Smooth muscle cell (in vitro differentiated cells): ENCODE measurements at regions not wholly inside any gene's neighbourhood (a gene's known extent, or its start where the extent isn't known, plus 50 kb on each side); places are given as distances from the start of the nearest gene placed in this dataset.

Source experiments
- DNase-seq: peaks from one replicate; lab custom pipeline; 2025; ENCODE audit not compliant: unreplicated experiment; lab: John Stamatoyannopoulos, UW
- H2AFZ ChIP-seq: fragments of 200-600 bp; sonication (generic); 2 replicates; pipeline ENCODE4 v1.6.0; 2016; ENCODE audit warnings: antibody characterized with exemption, low read depth, mild to moderate bottlenecking
- H3F3A ChIP-seq: fragments of 200-600 bp; sonication (generic); 2 replicates; pipeline ENCODE4 v1.6.0; 2017; ENCODE audit warnings: antibody characterized with exemption, low read depth
- H3K27ac ChIP-seq: fragments of 200-600 bp; sonication (generic); 2 replicates; pipeline ENCODE4 v1.5.1; 2016; ENCODE audit warnings: low read depth, mild to moderate bottlenecking
- H3K27me3 ChIP-seq: fragments of 200-600 bp; sonication (generic); 2 replicates; pipeline ENCODE4 v1.6.1; 2016; ENCODE audit warnings: low read depth, mild to moderate bottlenecking
- H3K36me3 ChIP-seq: fragments of 200-600 bp; sonication (generic); 2 replicates; pipeline ENCODE4 v1.5.1; 2016; ENCODE audit warnings: low read depth
- H3K4me1 ChIP-seq: fragments of 200-600 bp; sonication (generic); 2 replicates; pipeline ENCODE4 v1.5.1; 2016; ENCODE audit warnings: low read depth
- H3K4me2 ChIP-seq: fragments of 200-600 bp; sonication (generic); 2 replicates; pipeline ENCODE4 v1.6.0; 2016; ENCODE audit warnings: mild to moderate bottlenecking
- H3K4me3 ChIP-seq: fragments of 200-600 bp; sonication (generic); 2 replicates; pipeline ENCODE4 v1.5.1; 2016; ENCODE audit warnings: mild to moderate bottlenecking
- H3K79me2 ChIP-seq: fragments of 200-600 bp; sonication (generic); 2 replicates; pipeline ENCODE4 v1.6.0; 2016; ENCODE audit warnings: low read depth, mild to moderate bottlenecking
- H3K9ac ChIP-seq: fragments of 200-600 bp; sonication (generic); 2 replicates; pipeline ENCODE4 v1.6.0; 2016; ENCODE audit warnings: low read depth
- H3K9me3 ChIP-seq: fragments of 200-600 bp; sonication (generic); replicated peaks from 2 replicates; pipeline ENCODE4 v1.5.1; 2016; ENCODE audit warnings: low read depth
- H4K20me1 ChIP-seq: fragments of 200-600 bp; sonication (generic); 2 replicates; pipeline ENCODE4 v1.6.0; 2016; ENCODE audit warnings: low read depth
- WGBS: methylation state at CpG from one replicate; pipeline ENCODE4 v1.1.7; 2016; ENCODE audit warnings: low lambda C conversion rate; 5-methylcytosine and 5-hydroxymethylcytosine counted together
- TF ChIP-seq, protein P1 (sequence below): fragments of 200-600 bp; sonication (generic); IDR thresholded peaks from 2 replicates; pipeline ENCODE4 v1.5.1; 2017; ENCODE audit warnings: borderline replicate concordance, mild to moderate bottlenecking, antibody characterized with exemption; ENCODE audit not compliant: insufficient read depth, poor library complexity, severe bottlenecking

DNA sequence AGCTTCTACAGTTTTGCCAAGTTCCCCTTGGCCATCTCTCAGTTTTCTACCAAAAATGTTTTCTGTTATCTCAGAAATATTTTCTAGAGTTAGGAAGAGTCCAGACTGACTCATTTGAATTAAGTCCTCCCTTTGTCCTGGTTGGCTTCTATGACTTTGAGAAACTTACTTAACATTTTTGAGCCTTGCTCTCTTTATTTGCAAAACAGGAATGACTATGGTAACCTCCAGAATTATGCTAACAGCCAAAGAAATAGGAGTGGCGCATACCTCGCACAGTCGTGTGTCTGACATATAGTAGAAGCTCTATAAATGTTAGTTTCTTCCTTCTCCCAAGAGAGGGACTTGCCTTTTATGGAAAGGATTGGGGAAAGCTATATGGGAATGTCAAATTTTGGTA, 841.1 kb downstream of the TSN start:
- DNase-seq, result no peak
- Histone ChIP-seq H4K20me1 (no peaks in the 10 kb centered on the region), H3K36me3 (no peaks in the 10 kb centered on the region), H3K79me2 (no peaks in the 10 kb centered on the region), H3K4me2 (no peak overlapping the region), H3F3A (no peaks in the 10 kb centered on the region), H3K27ac (no peak overlapping the region), H2AFZ (no peak overlapping the region), H3K9me3 (no peaks in the 10 kb centered on the region), H3K4me1 (no peaks in the 10 kb centered on the region), H3K9ac (no peak overlapping the region), H3K27me3 (no peaks in the 10 kb centered on the region), H3K4me3 (no peak overlapping the region)
- TF ChIP-seq, protein P1, sequence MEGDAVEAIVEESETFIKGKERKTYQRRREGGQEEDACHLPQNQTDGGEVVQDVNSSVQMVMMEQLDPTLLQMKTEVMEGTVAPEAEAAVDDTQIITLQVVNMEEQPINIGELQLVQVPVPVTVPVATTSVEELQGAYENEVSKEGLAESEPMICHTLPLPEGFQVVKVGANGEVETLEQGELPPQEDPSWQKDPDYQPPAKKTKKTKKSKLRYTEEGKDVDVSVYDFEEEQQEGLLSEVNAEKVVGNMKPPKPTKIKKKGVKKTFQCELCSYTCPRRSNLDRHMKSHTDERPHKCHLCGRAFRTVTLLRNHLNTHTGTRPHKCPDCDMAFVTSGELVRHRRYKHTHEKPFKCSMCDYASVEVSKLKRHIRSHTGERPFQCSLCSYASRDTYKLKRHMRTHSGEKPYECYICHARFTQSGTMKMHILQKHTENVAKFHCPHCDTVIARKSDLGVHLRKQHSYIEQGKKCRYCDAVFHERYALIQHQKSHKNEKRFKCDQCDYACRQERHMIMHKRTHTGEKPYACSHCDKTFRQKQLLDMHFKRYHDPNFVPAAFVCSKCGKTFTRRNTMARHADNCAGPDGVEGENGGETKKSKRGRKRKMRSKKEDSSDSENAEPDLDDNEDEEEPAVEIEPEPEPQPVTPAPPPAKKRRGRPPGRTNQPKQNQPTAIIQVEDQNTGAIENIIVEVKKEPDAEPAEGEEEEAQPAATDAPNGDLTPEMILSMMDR, result no peak
- 81% methylated on average over 3 of the region's 3 CpGs for WGBS

DNA sequence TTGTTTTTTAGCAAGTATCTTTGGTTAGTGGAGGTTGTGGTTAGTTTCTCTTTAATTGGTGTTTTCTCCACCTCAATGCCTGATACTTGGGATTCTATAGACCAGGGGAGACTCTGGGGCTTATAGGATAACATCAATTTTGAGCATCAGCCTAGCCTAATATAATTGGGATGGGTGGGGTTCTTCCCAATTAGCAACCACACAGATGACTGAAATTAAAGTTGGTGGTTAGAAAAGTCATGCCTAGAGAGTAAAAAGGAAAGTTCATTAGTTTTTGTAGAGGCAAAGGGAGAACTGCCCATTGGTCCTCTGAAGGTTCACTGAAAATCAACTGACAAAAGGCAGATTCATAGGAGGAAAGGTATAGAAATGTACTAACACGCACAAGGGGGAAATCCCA, 843.3 kb downstream of the TSN start:
- Histone ChIP-seq H3K27ac (no peak overlapping the region), H3K79me2 (no peaks in the 10 kb centered on the region), H4K20me1 (no peaks in the 10 kb centered on the region), H3K9me3 (no peaks in the 10 kb centered on the region), H3K4me1 (no peaks in the 10 kb centered on the region), H3F3A (no peaks in the 10 kb centered on the region), H3K36me3 (no peaks in the 10 kb centered on the region), H3K4me3 (no peak overlapping the region), H3K27me3 (no peaks in the 10 kb centered on the region), H3K9ac (no peak overlapping the region), H2AFZ (no peak overlapping the region), H3K4me2 (no peak overlapping the region)
- WGBS, result 97% methylated on average over 1 of the region's 1 CpG
- DNase-seq, result no peak
- TF ChIP-seq, protein P1, result no peak

DNA sequence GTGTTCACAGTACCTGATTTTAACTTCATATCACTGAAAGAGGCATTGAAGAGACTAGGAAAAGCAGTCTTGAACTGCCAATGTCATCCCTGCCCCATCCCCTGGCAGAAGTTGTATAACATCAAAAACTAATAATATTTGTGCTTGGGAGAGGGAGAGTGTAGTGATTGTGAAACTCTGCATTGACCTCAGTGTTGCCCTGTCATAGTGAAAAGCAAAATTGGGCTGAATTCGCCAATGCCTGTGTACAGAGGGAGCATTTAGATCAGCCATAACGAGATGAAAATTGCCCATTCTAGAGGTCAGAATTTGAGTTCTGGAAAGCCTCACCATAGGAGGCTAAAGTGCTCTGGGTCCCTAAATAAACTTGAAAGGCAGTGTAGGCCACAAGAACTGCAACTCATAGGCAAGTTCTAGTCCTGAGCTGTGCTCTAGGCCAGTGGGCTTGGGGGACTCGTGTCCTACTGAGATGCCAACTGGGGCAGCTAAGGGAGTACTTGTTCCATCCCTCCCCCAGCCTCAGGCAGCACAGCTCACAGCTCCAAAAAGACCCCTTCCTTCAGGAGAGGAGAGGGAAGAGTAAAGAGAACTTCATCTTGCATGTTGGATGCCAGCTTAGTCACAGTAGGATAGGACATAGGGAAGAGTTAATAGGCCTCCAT, 855.6 kb downstream of the TSN start:
- H4K20me1 ChIP-seq, result no peaks in the 10 kb centered on the region
- 93% methylated on average over 3 of the region's 3 CpGs for WGBS

More for the DNA sequence above, 855.6 kb downstream of the TSN start:
- no peak for DNase-seq
- Histone ChIP-seq H3K4me3 (no peak overlapping the region), H3K36me3 (no peaks in the 10 kb centered on the region), H3K27me3 (no peaks in the 10 kb centered on the region), H3K9ac (no peak overlapping the region), H3K27ac (no peak overlapping the region), H3F3A (no peaks in the 10 kb centered on the region), H3K4me2 (no peak overlapping the region), H3K79me2 (no peaks in the 10 kb centered on the region), H2AFZ (no peak overlapping the region), H3K9me3 (peaks cover under 1% of the 10 kb centered on the region), H3K4me1 (no peaks in the 10 kb centered on the region)
- TF ChIP-seq, protein P1, result no peak
